ENCODE measurements at regions not wholly inside any gene's neighbourhood (a gene's known extent, or its start where the extent isn't known, plus 50 kb on each side); places are given as distances from the start of the nearest gene placed in this dataset.

DNA sequence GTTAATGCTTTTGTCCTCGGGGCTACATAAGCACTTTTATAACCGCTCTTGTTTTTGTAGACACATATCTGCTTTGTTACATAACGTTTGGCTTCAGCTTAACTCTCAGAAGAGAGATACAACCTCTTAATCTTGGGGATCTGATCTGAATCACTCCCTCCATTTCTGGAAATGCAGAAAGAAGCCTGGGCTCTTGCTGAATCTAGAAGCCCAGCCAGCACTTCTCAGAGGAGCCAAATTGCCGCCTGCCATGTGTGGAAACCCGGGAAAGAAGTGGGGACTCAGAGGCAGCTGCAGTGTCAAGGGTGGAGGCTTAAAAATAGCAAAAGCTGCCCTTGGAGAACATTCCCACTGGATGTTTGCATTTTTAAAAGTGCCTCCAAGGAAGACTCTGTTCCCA is 69.3 kb upstream of the LDB2 start:
- DNase-seq (ENCODE audit: insufficient read length, low spot score) = no peak
- no peak for FAIRE-seq

DNA sequence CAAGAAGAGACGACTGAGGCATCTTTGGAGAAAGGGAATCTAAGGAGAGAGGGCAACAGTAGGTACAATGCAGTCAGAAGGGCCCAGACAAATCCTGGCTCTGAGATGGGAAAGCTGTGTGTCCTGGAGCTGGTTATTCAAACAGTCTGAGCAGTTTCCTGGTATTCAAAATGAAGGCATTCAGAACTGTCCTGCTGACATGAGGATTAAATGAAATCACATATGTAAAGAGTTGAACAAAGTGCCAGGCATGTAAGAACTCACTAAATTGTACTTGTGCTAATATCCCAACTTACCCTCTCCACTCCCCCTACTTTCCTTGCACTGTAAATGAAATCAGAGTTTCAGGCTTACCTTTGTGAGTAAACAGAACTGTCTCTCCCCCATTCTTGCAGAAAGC is 60.9 kb upstream of the LDB2 start:
- no peak for FAIRE-seq

DNA sequence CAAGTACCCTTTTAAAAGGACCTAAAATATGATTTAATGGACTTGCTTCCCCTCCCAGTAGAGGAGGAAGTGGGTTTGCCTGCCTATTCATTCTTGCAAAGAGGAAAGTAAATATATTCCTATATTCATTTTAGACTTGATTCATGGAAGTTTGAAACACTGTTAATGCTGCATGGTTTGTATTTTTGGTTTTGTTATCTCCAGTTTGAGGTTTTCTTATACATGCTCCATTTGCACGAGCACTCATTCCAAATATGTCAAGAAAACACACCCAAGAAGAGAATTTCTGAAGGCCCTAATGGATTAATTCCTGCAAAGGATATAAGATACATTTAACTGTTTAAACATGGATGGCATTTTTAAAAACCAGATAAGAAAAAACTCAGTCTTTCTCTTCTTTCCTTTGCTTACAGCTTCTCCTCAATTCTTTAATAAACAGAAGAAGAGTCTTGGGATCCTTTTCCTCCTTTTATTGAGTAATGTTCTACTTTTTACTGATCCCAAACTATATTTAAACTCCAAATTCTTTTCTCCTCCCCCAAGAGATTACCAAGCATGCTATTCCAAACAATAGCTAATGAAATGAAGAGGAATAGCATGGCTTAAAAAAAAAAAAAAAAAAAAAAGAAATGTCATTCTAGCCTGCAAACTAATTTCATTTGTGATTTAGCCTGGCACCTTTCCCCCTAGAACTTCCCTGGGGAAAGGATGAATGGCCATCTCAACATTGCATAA is 54.6 kb upstream of the LDB2 start:
- no peak for DNase-seq (ENCODE audit: insufficient read length, low spot score)
- FAIRE-seq = no peak

More for the DNA sequence above, 60.9 kb upstream of the LDB2 start:
- DNase-seq (ENCODE audit: insufficient read length, low spot score) = no peak

DNA sequence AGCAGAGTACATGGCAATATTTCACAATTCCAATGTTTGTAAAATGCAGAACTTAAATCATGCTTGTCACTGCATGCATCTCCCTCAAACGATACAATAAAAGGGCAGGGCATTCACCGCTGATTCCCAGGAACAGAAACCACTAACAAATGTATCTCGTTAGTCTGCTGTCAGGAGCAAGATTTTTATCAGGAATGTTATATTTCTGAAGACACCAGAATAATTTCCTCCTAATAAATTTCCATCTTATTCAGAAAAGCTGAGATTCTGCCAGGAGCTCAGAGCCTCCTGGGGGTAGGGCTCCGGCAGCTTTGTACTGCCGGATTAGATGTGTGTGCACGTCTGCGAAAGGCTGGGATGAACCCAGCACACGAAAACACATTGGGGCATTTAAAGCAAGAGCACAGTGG is 54.0 kb upstream of the LDB2 start:
- DNase-seq (ENCODE audit: insufficient read length, low spot score) (no peak), FAIRE-seq (no peak)

All from HTR-8/SVneo (cell line).